H1 (cell line): ENCODE measurements at regions not wholly inside any gene's neighbourhood (a gene's known extent, or its start where the extent isn't known, plus 50 kb on each side); places are given as distances from the start of the nearest gene placed in this dataset.

Experiments used
- CTCF ChIA-PET: fragments of 300-600 bp; sonication (Branson Sonifier 250); formaldehyde crosslinking; loops from one replicate; lab custom pipeline; 2021; ENCODE audit not compliant: partially characterized antibody; lab: Charles Lee
- POLR2A ChIA-PET: fragments of 300-600 bp; sonication (Branson Sonifier 250); formaldehyde crosslinking; loops from one replicate; lab custom pipeline; 2021; ENCODE audit warnings: inconsistent platforms; ENCODE audit not compliant: partially characterized antibody; lab: Charles Lee
- DNase-seq, 2 experiments: peaks; one replicate each; pipeline versions ENCODE4 v3.0.0 to v3.0.0-alpha.2; 2010 to 2022; ENCODE audit warnings: low spot score in 2 of 2, low read depth in 1 of 2, mixed read lengths in 1 of 2
- FAIRE-seq: peaks from 2 replicates; lab custom pipeline; 2011; peaks lifted over from hg19 to GRCh38; lab: Jason Lieb, UNC
- H2AFZ ChIP-seq: 2 replicates; pipeline ENCODE4 v1.8.1; 2012; ENCODE audit warnings: low read length, inconsistent platforms
- H2AK5ac ChIP-seq: 2 replicates; pipeline ENCODE4 v1.6.1; 2013; ENCODE audit warnings: low read depth, low read length
- H2BK120ac ChIP-seq: replicated peaks from 2 replicates; pipeline ENCODE3; 2013; ENCODE audit warnings: low read depth, low read length, inconsistent platforms
- H2BK12ac ChIP-seq: 2 replicates; pipeline ENCODE4 v1.6.1; 2013; ENCODE audit warnings: low read depth, low read length
- H2BK15ac ChIP-seq: 2 replicates; pipeline ENCODE4 v1.6.1; 2013; ENCODE audit warnings: low read length
- H2BK20ac ChIP-seq: 2 replicates; pipeline ENCODE4 v1.6.1; 2013; ENCODE audit warnings: low read length
- H2BK5ac ChIP-seq: 2 replicates; pipeline ENCODE4 v1.6.1; 2013; ENCODE audit warnings: low read depth, low read length
- H3K14ac ChIP-seq: 2 replicates; pipeline ENCODE4 v1.6.1; 2013; ENCODE audit warnings: inconsistent platforms; ENCODE audit not compliant: insufficient read length
- H3K18ac ChIP-seq: 2 replicates; pipeline ENCODE4 v1.6.1; 2013; ENCODE audit warnings: low read length; ENCODE audit errors: extremely low read depth
- H3K23ac ChIP-seq: 2 replicates; pipeline ENCODE4 v1.6.1; 2013; ENCODE audit warnings: inconsistent platforms; ENCODE audit not compliant: insufficient read length
- H3K23me2 ChIP-seq: 2 replicates; pipeline ENCODE4 v1.6.1; 2013; ENCODE audit warnings: low read depth, low read length
- H3K27ac ChIP-seq: 2 replicates; pipeline ENCODE4 v1.6.1; 2011; ENCODE audit warnings: low read depth, low read length, inconsistent platforms
- H3K27me3 ChIP-seq, 4 experiments: replicated peaks in 1 of 4; 1 replicate in 1 of 4; 2 replicates in 3 of 4; pipeline versions ENCODE4 v1.6.1 to v1.8.1; 2011 to 2013; ENCODE audit warnings: low read length in 3 of 4, mild to moderate bottlenecking in 3 of 4, inconsistent platforms in 2 of 4, mixed read lengths in 2 of 4, moderate library complexity in 1 of 4; ENCODE audit not compliant: control insufficient read depth in 3 of 4, insufficient read depth in 3 of 4; ENCODE audit errors: extremely low read depth in 1 of 4
- H3K36me3 ChIP-seq, 4 experiments: 2 replicates each; pipeline versions ENCODE4 v1.6.1 to v1.8.1; 2011 to 2013; ENCODE audit warnings: mild to moderate bottlenecking in 4 of 4, low read length in 3 of 4, moderate library complexity in 2 of 4, control low read depth in 1 of 4, inconsistent platforms in 1 of 4; ENCODE audit not compliant: insufficient read depth in 4 of 4, control insufficient read depth in 2 of 4
- H3K4ac ChIP-seq: replicated peaks from 2 replicates; pipeline ENCODE3; 2013; ENCODE audit warnings: low read length, low read depth, mixed read lengths, inconsistent platforms; ENCODE audit not compliant: insufficient read length
- H3K4me1 ChIP-seq, 4 experiments: replicated peaks in 1 of 4; 1 replicate in 1 of 4; 2 replicates in 3 of 4; pipeline versions ENCODE4 v1.6.1 to v1.8.1; 2011 to 2013; ENCODE audit warnings: low read length in 3 of 4, inconsistent platforms in 2 of 4, mixed read lengths in 1 of 4; ENCODE audit not compliant: insufficient read depth in 4 of 4, control insufficient read depth in 3 of 4
- H3K4me2 ChIP-seq, 2 experiments: 2 replicates each; pipeline versions ENCODE4 v1.6.1 to v1.8.1; 2011 to 2013; ENCODE audit warnings: low read depth in 2 of 2, low read length in 2 of 2, control low read depth in 1 of 2, inconsistent platforms in 1 of 2, mild to moderate bottlenecking in 1 of 2; ENCODE audit not compliant: insufficient read depth in 1 of 2
- H3K4me3 ChIP-seq, 4 experiments: fragments of 200-600, 300-600 bp in 1 of 4; sonication (generic), shearing (Covaris generic), sonication (Bioruptor Twin) in 1 of 4; 2 replicates each; pipeline versions ENCODE4 v1.5.1 to v1.8.1; 2011 to 2016; ENCODE audit warnings: low read length in 4 of 4, low read depth in 3 of 4, control low read depth in 2 of 4, inconsistent platforms in 2 of 4, mild to moderate bottlenecking in 2 of 4, mixed read lengths in 1 of 4, moderate library complexity in 1 of 4; ENCODE audit not compliant: insufficient read depth in 2 of 4; ENCODE audit errors: extremely low read depth in 1 of 4
- H3K56ac ChIP-seq: replicated peaks from 2 replicates; pipeline ENCODE3; 2013; ENCODE audit warnings: low read depth, mild to moderate bottlenecking, mixed read lengths, low read length, inconsistent platforms; ENCODE audit not compliant: insufficient read length
- H3K79me1 ChIP-seq: 2 replicates; pipeline ENCODE4 v1.6.1; 2013; ENCODE audit warnings: low read depth, low read length, control low read depth
- H3K79me2 ChIP-seq, 2 experiments: 2 replicates each; pipeline versions ENCODE4 v1.6.1 to v1.8.1; 2012 to 2013; ENCODE audit warnings: low read length in 2 of 2, mild to moderate bottlenecking in 2 of 2, inconsistent platforms in 1 of 2; ENCODE audit not compliant: insufficient read depth in 2 of 2, control insufficient read depth in 1 of 2
- H3K9ac ChIP-seq, 4 experiments: replicated peaks in 1 of 4; 1 replicate in 1 of 4; 2 replicates in 3 of 4; pipeline versions ENCODE4 v1.6.1 to v1.8.1; 2011 to 2013; ENCODE audit warnings: low read depth in 3 of 4, low read length in 3 of 4, control low read depth in 2 of 4, mild to moderate bottlenecking in 2 of 4, moderate library complexity in 2 of 4, inconsistent platforms in 1 of 4; ENCODE audit errors: extremely low read depth in 1 of 4
- H3K9me3 ChIP-seq, 2 experiments: 2 replicates each; pipeline versions ENCODE4 v1.6.1 to v1.8.1; 2012 to 2013; ENCODE audit warnings: mild to moderate bottlenecking in 2 of 2, moderate library complexity in 2 of 2, control low read depth in 1 of 2, inconsistent platforms in 1 of 2, low read depth in 1 of 2, low read length in 1 of 2, mixed read lengths in 1 of 2; ENCODE audit not compliant: insufficient read depth in 2 of 2
- H4K20me1 ChIP-seq, 2 experiments: replicated peaks in 1 of 2; 2 replicates each; pipeline versions ENCODE3 to v1.8.1; 2011 to 2013; ENCODE audit warnings: inconsistent platforms in 2 of 2, low read length in 2 of 2, mild to moderate bottlenecking in 1 of 2; ENCODE audit not compliant: insufficient read depth in 2 of 2, control insufficient read depth in 1 of 2
- H4K5ac ChIP-seq: 2 replicates; pipeline ENCODE4 v1.6.1; 2013; ENCODE audit warnings: low read length, low read depth, mixed read lengths, inconsistent platforms; ENCODE audit not compliant: insufficient read length
- H4K8ac ChIP-seq: 2 replicates; pipeline ENCODE4 v1.8.0; 2013; ENCODE audit warnings: mild to moderate bottlenecking, moderate library complexity, low read length, inconsistent platforms; ENCODE audit not compliant: insufficient read depth; ENCODE audit errors: extremely low read depth
- H4K91ac ChIP-seq: replicated peaks from 2 replicates; pipeline ENCODE3; 2013; ENCODE audit warnings: low read length, mixed read lengths, inconsistent platforms; ENCODE audit not compliant: insufficient read length
- BACH1 ChIP-seq: IDR thresholded peaks from 2 replicates; pipeline ENCODE4 v1.6.1; 2012; ENCODE audit warnings: low read length, improper control_type of control experiment

- H3K4me3 ChIP-seq = no peak overlapping the region
- H2BK5ac ChIP-seq = no peak overlapping the region
- H2AK5ac ChIP-seq = no peak overlapping the region
- H3K23ac ChIP-seq = no peak overlapping the region
- H4K5ac ChIP-seq = no peak overlapping the region
- H2BK15ac ChIP-seq = no peak overlapping the region
- FAIRE-seq (no peak), DNase-seq (no peak)
- H3K4me1 ChIP-seq = peaks cover 0 to 12% (median 6%) of the 10 kb centered on the region in 4 experiments; a peak in 3 of 7 replicates
- H2BK12ac ChIP-seq = no peak overlapping the region
- no peaks in the 10 kb centered on the region for H4K20me1 ChIP-seq
- H4K91ac ChIP-seq = no peak overlapping the region
- H3K79me2 ChIP-seq = no peaks in the 10 kb centered on the region
- no peak for TF ChIP-seq BACH1
- no peak overlapping the region for H3K4ac ChIP-seq
- H3K9me3 ChIP-seq = no peaks in the 10 kb centered on the region
- no peak overlapping the region for H4K8ac ChIP-seq
- no peak overlapping the region for H3K27ac ChIP-seq
- H2BK120ac ChIP-seq = no peak overlapping the region
- H3K18ac ChIP-seq = no peak overlapping the region
- no peak overlapping the region for H3K56ac ChIP-seq
- H3K9ac ChIP-seq = no peak overlapping the region
- H2AFZ ChIP-seq = no peak overlapping the region
- ChIA-PET CTCF (interaction anchor here (0.8 to 3.8 kb wide), 3 partner anchors 11 to 100 kb away, joined by 3 to 19 read pairs (median 5); no protein-coding TSS in a partner anchor), POLR2A (no interaction called here)
- no peaks in the 10 kb centered on the region for H3K36me3 ChIP-seq
- H3K79me1 ChIP-seq = no peaks in the 10 kb centered on the region
- no peak overlapping the region for H3K4me2 ChIP-seq
- no peak overlapping the region for H3K14ac ChIP-seq
- no peak overlapping the region for H2BK20ac ChIP-seq
- H3K23me2 ChIP-seq = no peaks in the 10 kb centered on the region; the same call in 1 of the 2 replicates
- no peaks in the 10 kb centered on the region; a peak in 1 of 7 replicates for H3K27me3 ChIP-seq
Observed at GRCh38 chr11:115901069-115901468, 396.9 kb upstream of the CADM1 start.
